GM06990 (cell line): ENCODE measurements at regions not wholly inside any gene's neighbourhood (a gene's known extent, or its start where the extent isn't known, plus 50 kb on each side); places are given as distances from the start of the nearest gene placed in this dataset.
A peak's percentile ranks its signal among the peaks of the same experiment; 100 is the strongest.

ENCODE experiments used
- DNase-seq: peaks from one replicate; pipeline ENCODE4 v3.0.0-alpha.2; 2011; ENCODE audit not compliant: insufficient read length; ENCODE audit errors: extremely low read depth
- H3K27me3 ChIP-seq: replicated peaks from 2 replicates; pipeline ENCODE4 v1.6.0; 2011; ENCODE audit warnings: low read length; ENCODE audit not compliant: control insufficient read depth, insufficient read depth
- H3K36me3 ChIP-seq: 2 replicates; pipeline ENCODE4 v1.5.1; 2011; ENCODE audit warnings: low read length; ENCODE audit not compliant: control insufficient read depth, insufficient read depth
- H3K4me3 ChIP-seq: replicated peaks from 2 replicates; pipeline ENCODE4 v1.5.1; 2011; ENCODE audit warnings: low read depth, mild to moderate bottlenecking, control low read depth, low read length
- TF ChIP-seq, protein P1 (sequence below): IDR thresholded peaks from 2 replicates; pipeline ENCODE4 v1.5.1; 2011; ENCODE audit warnings: low read length, control low read depth, mild to moderate bottlenecking, inconsistent platforms; ENCODE audit not compliant: insufficient read depth, poor library complexity, severe bottlenecking

- Histone ChIP-seq H3K4me3 (peak overlapping the region; percentile 58), H3K36me3 (no peaks in the 10 kb centered on the region), H3K27me3 (0 out of 2 replicates have a peak, but pooled peaks cover 1% of the 10 kb centered on the region)
- DNase-seq = no peak
- TF ChIP-seq, protein P1, sequence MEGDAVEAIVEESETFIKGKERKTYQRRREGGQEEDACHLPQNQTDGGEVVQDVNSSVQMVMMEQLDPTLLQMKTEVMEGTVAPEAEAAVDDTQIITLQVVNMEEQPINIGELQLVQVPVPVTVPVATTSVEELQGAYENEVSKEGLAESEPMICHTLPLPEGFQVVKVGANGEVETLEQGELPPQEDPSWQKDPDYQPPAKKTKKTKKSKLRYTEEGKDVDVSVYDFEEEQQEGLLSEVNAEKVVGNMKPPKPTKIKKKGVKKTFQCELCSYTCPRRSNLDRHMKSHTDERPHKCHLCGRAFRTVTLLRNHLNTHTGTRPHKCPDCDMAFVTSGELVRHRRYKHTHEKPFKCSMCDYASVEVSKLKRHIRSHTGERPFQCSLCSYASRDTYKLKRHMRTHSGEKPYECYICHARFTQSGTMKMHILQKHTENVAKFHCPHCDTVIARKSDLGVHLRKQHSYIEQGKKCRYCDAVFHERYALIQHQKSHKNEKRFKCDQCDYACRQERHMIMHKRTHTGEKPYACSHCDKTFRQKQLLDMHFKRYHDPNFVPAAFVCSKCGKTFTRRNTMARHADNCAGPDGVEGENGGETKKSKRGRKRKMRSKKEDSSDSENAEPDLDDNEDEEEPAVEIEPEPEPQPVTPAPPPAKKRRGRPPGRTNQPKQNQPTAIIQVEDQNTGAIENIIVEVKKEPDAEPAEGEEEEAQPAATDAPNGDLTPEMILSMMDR = peak; percentile 14
These were observed 67.3 kb upstream of the AKT3 start for GRCh38 chr1:243917177-243917862.

- Histone ChIP-seq H3K36me3 (no peaks in the 10 kb centered on the region), H3K27me3 (0 out of 2 replicates have a peak, but pooled peaks cover 1% of the 10 kb centered on the region), H3K4me3 (no peak overlapping the region)
- DNase-seq = no peak
- TF ChIP-seq, protein P1 = no peak
These were observed 66.1 kb upstream of the AKT3 start for GRCh38 chr1:243916160-243916559.

GRCh38 chr1:243912347-243912746, 62.3 kb upstream of the AKT3 start:
- TF ChIP-seq, protein P1 = no peak
- Histone ChIP-seq H3K27me3 (no peaks in the 10 kb centered on the region; the same call in 1 of the 2 replicates), H3K4me3 (no peak overlapping the region), H3K36me3 (no peaks in the 10 kb centered on the region)
- DNase-seq = no peak

- H3K4me3 ChIP-seq = no peak overlapping the region
- DNase-seq = no peak
- TF ChIP-seq, protein P1 = no peak
- H3K27me3 ChIP-seq = no peaks in the 10 kb centered on the region; the same call in 1 of the 2 replicates
- no peaks in the 10 kb centered on the region for H3K36me3 ChIP-seq
These were observed 60.6 kb upstream of the AKT3 start for GRCh38 chr1:243910607-243911006.

DNA sequence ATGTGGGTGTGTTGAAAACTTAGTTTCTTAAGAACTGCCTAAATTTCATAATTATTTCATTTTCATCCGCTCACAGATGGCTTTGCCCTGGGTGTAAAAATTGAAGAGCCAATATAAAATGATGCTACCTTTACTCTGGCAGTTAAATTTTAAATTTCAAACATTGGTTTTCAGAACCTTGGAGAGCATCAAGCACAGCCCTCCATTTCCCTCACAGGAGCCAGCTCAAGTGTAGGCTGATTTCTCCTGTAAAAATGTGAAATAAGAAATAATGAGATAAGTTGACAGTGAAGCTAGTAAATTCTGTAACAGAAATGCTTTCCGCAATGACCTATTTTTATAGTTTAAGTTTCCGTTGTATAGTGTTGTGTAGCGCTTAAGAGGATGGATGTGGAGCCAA, 53.9 kb upstream of the AKT3 start:
- Histone ChIP-seq H3K36me3 (no peaks in the 10 kb centered on the region), H3K4me3 (no peak overlapping the region), H3K27me3 (no peaks in the 10 kb centered on the region; the same call in 1 of the 2 replicates)
- TF ChIP-seq, protein P1 = no peak
- no peak for DNase-seq
